ENCODE measurements at regions not wholly inside any gene's neighbourhood (a gene's known extent, or its start where the extent isn't known, plus 50 kb on each side); places are given as distances from the start of the nearest gene placed in this dataset.

GRCh38 chrX:40495659-40496058, 85.1 kb upstream of the ATP6AP2 start:
- TF ChIP-seq, protein P1, sequence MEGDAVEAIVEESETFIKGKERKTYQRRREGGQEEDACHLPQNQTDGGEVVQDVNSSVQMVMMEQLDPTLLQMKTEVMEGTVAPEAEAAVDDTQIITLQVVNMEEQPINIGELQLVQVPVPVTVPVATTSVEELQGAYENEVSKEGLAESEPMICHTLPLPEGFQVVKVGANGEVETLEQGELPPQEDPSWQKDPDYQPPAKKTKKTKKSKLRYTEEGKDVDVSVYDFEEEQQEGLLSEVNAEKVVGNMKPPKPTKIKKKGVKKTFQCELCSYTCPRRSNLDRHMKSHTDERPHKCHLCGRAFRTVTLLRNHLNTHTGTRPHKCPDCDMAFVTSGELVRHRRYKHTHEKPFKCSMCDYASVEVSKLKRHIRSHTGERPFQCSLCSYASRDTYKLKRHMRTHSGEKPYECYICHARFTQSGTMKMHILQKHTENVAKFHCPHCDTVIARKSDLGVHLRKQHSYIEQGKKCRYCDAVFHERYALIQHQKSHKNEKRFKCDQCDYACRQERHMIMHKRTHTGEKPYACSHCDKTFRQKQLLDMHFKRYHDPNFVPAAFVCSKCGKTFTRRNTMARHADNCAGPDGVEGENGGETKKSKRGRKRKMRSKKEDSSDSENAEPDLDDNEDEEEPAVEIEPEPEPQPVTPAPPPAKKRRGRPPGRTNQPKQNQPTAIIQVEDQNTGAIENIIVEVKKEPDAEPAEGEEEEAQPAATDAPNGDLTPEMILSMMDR (IDR thresholded peaks at IDR 0.05) = no peak
- no peak for TF ChIP-seq POLR2A (IDR thresholded peaks at IDR 0.05)
- intact Hi-C loops (cut with DNase I; ENCODE audit: low total_unique reads) = no loop called here
- WGBS, 2 donors = 0 to 84% methylated on average over 1 of the region's 1 CpG

GRCh38 chrX:40494005-40494404, 86.8 kb upstream of the ATP6AP2 start:
- intact Hi-C loops (cut with DNase I; ENCODE audit: low total_unique reads) = no loop called here
- no peak overlapping the region for H3K4me3 ChIP-seq (ENCODE audit: low read depth, poor library complexity, severe bottlenecking)
- TF ChIP-seq, protein P1 (IDR thresholded peaks at IDR 0.05) = no peak
- no peak for TF ChIP-seq POLR2A (IDR thresholded peaks at IDR 0.05)
- WGBS, 2 donors = 75 to 86% methylated on average over 2 of the region's 2 CpGs
- no peak for DNase-seq (ENCODE audit: low spot score in 2 of 2)

More at GRCh38 chrX:40495659-40496058, 85.1 kb upstream of the ATP6AP2 start:
- DNase-seq (ENCODE audit: low spot score in 2 of 2) = no peak
- H3K4me3 ChIP-seq (ENCODE audit: low read depth, poor library complexity, severe bottlenecking) = no peak overlapping the region

DNA sequence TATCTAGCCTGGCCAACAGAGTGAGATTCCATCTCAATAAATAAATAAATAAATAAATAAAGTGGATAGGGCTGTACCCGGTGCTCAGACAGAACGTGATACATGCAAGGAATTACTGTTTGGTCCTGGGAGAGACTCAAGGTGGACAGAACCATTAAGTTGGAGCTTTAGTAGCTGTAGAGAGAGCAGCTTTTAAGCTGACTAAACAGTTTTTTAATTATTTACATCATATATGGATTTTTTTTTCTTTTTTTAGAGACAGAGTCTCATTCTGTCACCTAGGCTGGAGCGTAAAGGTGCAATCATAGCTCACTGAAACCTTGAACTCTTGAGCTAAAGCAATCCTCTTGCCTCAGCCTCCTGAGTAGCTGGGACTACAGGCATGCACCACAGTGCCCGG, 92.5 kb upstream of the ATP6AP2 start:
- no peak for TF ChIP-seq POLR2A (IDR thresholded peaks at IDR 0.05)
- TF ChIP-seq, protein P1 (IDR thresholded peaks at IDR 0.05) = no peak
- intact Hi-C loops (cut with DNase I; ENCODE audit: low total_unique reads) = loop anchor here (5.0 kb wide), 1 partner anchor 1331 kb away; no protein-coding TSS in a partner anchor
- no peak for DNase-seq (ENCODE audit: low spot score in 2 of 2)
- 89 to 92% methylated on average over 4 of the region's 4 CpGs for WGBS, 2 donors
- no peak overlapping the region for H3K4me3 ChIP-seq (ENCODE audit: low read depth, poor library complexity, severe bottlenecking)

DNA sequence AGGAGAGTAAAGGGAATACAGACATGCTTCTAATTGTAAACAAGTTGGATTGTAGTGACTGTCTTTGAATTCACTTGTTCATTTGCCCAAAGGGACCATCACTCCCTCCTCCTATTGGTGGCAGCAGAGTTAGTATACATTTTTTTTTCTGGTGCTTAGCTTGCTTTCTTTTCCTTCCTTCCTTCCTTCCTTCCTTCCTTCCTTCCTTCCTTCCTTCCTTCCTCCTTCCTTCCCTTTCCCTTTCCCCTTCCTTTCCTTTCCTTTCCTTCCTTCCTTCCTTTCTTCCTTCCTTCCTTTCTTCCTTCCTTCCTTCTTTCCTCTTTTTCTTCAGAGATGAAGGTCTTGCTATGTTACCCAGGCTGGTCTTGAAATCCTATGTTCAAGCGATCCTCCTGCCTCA, 94.8 kb upstream of the ATP6AP2 start:
- WGBS, 2 donors = 97 to 100% methylated on average over 1 of the region's 1 CpG
- DNase-seq (ENCODE audit: low spot score in 2 of 2) = no peak
- intact Hi-C loops (cut with DNase I; ENCODE audit: low total_unique reads) = loop anchor here (5.0 kb wide), 1 partner anchor 1329 kb away; no protein-coding TSS in a partner anchor

DNA sequence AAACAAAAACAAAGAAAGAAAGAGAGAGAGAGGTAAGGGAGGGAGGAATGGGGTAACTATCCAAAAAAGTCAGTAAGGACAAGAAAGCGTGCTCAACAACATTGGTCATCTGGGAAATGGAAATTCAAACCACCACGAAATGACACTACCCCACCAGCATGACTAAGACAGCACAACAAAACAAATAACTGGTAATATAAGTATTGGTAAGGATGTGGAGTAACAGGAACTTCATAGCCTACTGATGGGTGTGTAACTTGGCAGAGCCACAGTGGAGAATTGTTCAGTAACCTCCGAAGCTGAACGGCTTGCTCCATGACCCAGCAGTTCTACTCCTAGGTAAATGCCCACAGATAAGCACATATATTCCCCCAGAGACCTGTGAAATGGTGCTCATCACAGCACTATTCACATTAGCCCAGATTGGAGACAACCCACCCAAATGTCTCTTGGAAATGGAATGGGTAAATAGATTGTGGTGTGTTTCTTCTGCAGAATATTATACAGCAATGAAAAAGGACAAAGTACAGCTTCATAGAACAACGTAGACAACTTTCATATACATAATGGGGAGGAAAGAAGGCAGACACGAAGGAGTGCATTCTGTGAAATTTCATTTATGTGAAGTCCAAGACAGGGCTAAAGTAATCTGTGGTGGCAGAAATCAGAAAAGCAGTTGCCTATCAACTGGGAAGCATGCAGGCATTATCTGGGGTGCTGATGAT, 95.5 kb upstream of the ATP6AP2 start:
- intact Hi-C loops (cut with DNase I; ENCODE audit: low total_unique reads) = loop anchor here (5.0 kb wide), 1 partner anchor 1328 kb away; no protein-coding TSS in a partner anchor
- no peak for DNase-seq (ENCODE audit: low spot score in 2 of 2)
- H3K4me3 ChIP-seq (ENCODE audit: low read depth, poor library complexity, severe bottlenecking) = no peak overlapping the region
- TF ChIP-seq, protein P1 (IDR thresholded peaks at IDR 0.05) = no peak
- TF ChIP-seq POLR2A (IDR thresholded peaks at IDR 0.05) = no peak
- 65 to 78% methylated on average over 6 of the region's 6 CpGs for WGBS, 2 donors

More for the DNA sequence above, 94.8 kb upstream of the ATP6AP2 start:
- H3K4me3 ChIP-seq (ENCODE audit: low read depth, poor library complexity, severe bottlenecking) = no peak overlapping the region
- no peak for TF ChIP-seq POLR2A (IDR thresholded peaks at IDR 0.05)
- TF ChIP-seq, protein P1 (IDR thresholded peaks at IDR 0.05) = no peak
